ENCODE measurements at regions not wholly inside any gene's neighbourhood (a gene's known extent, or its start where the extent isn't known, plus 50 kb on each side); places are given as distances from the start of the nearest gene placed in this dataset.

DNA sequence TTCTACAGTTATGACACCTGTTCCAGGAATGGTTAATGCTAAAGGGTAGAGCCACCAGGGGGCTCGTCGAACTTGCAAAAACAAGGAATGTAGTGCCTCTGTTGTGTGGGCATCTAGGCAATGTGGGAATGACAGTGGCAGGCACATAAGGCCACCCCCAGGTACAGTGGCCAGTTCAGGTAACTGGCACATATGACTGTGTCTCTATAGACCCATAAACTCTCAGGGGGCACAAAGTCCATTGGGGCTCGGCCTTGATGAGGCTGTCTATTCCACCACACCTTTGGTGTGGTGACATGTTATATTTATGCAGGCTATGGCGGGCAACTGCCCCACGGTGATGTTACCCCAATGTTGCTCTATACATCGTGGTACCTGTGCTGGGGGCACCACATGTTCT is 59.6 kb upstream of the FAM120A start:
- POLR2A ChIA-PET = no interaction called here
- Histone ChIP-seq H3K4me3 (ENCODE audit: control insufficient read depth in 1 of 7, extremely low read depth in 1 of 7, insufficient read depth in 4 of 7, low read depth in 2 of 7, low read length in 6 of 7) (no peak overlapping the region), H3K4me1 (ENCODE audit: control extremely low read depth in 1 of 4, control insufficient read depth in 4 of 4, insufficient read depth in 4 of 4, low read length in 3 of 4) (no peaks in the 10 kb centered on the region), H3K27me3 (replicated peaks in 2 of 5; ENCODE audit: control insufficient read depth in 4 of 5, insufficient read depth in 5 of 5, low read length in 4 of 5) (peaks cover 0 to 2% (median 0%) of the 10 kb centered on the region in 5 experiments), H3K9me3 (ENCODE audit: control extremely low read depth in 1 of 5, control insufficient read depth in 4 of 5, insufficient read depth in 2 of 5, low read depth in 1 of 5, low read length in 4 of 5) (no peaks in the 10 kb centered on the region), H3K27ac (ENCODE audit: insufficient read depth in 1 of 2, low read depth in 1 of 2, low read length in 2 of 2, poor library complexity in 1 of 2, severe bottlenecking in 2 of 2) (no peak overlapping the region), H3K36me3 (ENCODE audit: control insufficient read depth in 4 of 4, insufficient read depth in 4 of 4, low read length in 3 of 4) (no peaks in the 10 kb centered on the region)
- WGBS (ENCODE audit: insufficient coverage) = no CpG with 5 or more reads among the region's 6 CpGs
- CTCF ChIA-PET = no interaction called here
- DNase-seq = no peak

DNA sequence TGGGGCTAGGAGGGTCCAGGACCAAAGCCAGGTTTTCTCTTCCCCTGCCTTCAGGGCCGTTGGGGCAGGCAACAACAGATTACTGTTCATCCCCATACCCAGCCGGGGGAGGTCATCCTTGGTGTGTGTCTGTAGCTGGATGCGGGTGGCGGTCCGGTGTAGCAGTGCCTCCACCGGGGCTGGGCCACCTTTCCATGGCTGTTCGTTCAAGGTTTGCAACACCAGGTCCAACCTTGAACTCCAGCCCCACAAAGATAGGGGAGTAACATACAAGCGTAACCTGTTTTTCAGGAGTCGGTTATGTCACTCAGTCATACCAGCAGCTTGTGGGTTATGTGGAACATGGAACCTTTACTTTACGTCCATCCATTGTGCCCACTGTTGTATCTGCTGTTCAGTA is 58.5 kb upstream of the FAM120A start:
- POLR2A ChIA-PET = no interaction called here
- H3K27ac ChIP-seq (ENCODE audit: insufficient read depth in 1 of 2, low read depth in 1 of 2, low read length in 2 of 2, poor library complexity in 1 of 2, severe bottlenecking in 2 of 2) = no peak overlapping the region
- H3K27me3 ChIP-seq (replicated peaks in 2 of 5; ENCODE audit: control insufficient read depth in 4 of 5, insufficient read depth in 5 of 5, low read length in 4 of 5) = peaks cover 0 to 2% (median 0%) of the 10 kb centered on the region in 5 experiments
- DNase-seq = no peak
- CTCF ChIA-PET = no interaction called here
- 100% methylated on average over 10 of the region's 10 CpGs for WGBS (ENCODE audit: insufficient coverage)
- no peak overlapping the region for H3K4me3 ChIP-seq (ENCODE audit: control insufficient read depth in 1 of 7, extremely low read depth in 1 of 7, insufficient read depth in 4 of 7, low read depth in 2 of 7, low read length in 6 of 7)
- no peaks in the 10 kb centered on the region for H3K4me1 ChIP-seq (ENCODE audit: control extremely low read depth in 1 of 4, control insufficient read depth in 4 of 4, insufficient read depth in 4 of 4, low read length in 3 of 4)
- H3K36me3 ChIP-seq (ENCODE audit: control insufficient read depth in 4 of 4, insufficient read depth in 4 of 4, low read length in 3 of 4) = no peaks in the 10 kb centered on the region
- no peaks in the 10 kb centered on the region for H3K9me3 ChIP-seq (ENCODE audit: control extremely low read depth in 1 of 5, control insufficient read depth in 4 of 5, insufficient read depth in 2 of 5, low read depth in 1 of 5, low read length in 4 of 5)

Measured in common myeloid progenitor, CD34-positive (primary cell).